ENCODE measurements at regions not wholly inside any gene's neighbourhood (a gene's known extent, or its start where the extent isn't known, plus 50 kb on each side); places are given as distances from the start of the nearest gene placed in this dataset.

DNA sequence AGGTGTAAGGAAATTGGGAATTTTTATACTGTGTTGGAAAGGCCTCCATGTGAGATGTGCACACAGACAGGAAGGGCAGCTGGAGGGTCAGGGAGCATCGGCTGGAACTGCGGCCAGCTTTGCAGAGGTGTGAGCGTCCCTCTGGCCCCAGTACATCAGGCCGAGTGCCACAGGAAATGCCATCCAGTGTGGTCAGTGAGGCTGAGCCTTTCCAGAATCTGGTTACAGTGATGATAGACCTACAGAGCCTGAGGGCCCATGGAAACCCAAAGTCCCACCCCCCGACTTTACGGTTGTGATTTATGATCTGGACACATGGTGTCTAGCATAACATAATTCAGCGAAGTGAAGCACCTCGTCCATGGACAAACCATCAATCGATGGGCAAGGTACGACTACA is 137.3 kb upstream of the PDE10A start:
- Histone ChIP-seq H3K4me3 (no peak overlapping the region), H3K9me3 (no peaks in the 10 kb centered on the region), H3K27me3 (no peaks in the 10 kb centered on the region), H3K4me1 (peaks cover 0 to 24% of the 10 kb centered on the region in 2 donors), H3K36me3 (no peaks in the 10 kb centered on the region), H3K27ac (no peak overlapping the region)
- TF ChIP-seq, protein P1, sequence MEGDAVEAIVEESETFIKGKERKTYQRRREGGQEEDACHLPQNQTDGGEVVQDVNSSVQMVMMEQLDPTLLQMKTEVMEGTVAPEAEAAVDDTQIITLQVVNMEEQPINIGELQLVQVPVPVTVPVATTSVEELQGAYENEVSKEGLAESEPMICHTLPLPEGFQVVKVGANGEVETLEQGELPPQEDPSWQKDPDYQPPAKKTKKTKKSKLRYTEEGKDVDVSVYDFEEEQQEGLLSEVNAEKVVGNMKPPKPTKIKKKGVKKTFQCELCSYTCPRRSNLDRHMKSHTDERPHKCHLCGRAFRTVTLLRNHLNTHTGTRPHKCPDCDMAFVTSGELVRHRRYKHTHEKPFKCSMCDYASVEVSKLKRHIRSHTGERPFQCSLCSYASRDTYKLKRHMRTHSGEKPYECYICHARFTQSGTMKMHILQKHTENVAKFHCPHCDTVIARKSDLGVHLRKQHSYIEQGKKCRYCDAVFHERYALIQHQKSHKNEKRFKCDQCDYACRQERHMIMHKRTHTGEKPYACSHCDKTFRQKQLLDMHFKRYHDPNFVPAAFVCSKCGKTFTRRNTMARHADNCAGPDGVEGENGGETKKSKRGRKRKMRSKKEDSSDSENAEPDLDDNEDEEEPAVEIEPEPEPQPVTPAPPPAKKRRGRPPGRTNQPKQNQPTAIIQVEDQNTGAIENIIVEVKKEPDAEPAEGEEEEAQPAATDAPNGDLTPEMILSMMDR (IDR thresholded peaks at IDR 0.05), result no peak
- DNase-seq (ENCODE audit: low spot score), result no peak

DNA sequence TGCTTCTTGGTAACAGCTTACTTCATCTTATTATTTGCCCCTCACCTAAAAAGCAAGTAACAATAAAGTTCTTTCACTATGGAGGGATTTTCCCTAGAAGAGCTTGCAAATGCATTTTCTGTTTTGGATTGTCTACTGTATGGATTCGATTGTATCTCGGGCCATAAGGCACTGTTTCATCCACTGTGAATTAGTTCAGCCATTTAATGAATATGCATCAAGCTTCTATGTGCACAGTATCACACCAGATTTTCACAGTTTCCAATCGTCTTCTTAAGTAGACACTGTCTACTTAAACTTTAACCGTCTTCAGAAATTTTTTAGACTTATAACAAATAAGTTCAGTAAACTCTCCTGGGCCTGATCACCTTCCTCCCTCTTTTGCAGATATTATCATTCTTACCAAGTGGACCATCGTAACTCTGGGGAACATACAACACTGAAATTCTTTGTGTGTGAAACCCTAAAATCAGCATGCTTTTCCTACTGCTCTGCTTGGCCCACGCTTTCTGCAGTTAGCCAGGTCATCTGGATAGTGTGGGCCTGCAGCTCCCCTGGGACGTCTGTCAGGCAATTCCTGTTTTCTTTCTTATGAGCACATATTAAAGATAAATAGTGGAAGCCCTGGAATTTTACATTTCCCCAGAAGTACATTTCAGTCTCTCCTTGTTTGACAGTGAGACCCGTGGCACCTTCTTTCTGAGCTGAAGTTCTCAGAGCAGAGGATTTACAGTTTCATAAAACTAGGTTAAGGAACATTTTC is 136.5 kb upstream of the PDE10A start:
- Histone ChIP-seq H3K9me3 (no peaks in the 10 kb centered on the region), H3K27ac (no peak overlapping the region), H3K4me1 (peaks cover 0 to 16% of the 10 kb centered on the region in 2 donors), H3K36me3 (no peaks in the 10 kb centered on the region), H3K4me3 (no peak overlapping the region), H3K27me3 (no peaks in the 10 kb centered on the region)
- DNase-seq (ENCODE audit: low spot score), result no peak
- TF ChIP-seq, protein P1 (IDR thresholded peaks at IDR 0.05), result no peak

DNA sequence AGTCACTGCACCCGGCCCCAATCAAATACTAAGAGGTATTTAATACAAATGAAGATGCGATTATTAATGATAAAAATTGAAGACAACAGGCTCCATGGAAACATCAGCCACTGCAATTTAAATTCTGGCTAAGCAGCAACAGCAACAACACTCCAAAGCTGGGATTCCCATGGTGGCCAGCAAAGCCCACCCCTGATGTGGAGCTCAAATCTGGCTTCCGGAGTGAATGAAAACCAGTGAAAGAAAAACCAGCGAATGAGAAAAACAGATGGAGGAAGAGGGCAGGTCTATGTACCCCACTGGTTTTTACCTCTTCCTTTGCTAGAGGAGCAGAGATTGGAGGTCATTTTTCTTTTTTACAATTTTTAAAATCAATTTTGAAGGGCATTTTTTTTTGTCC is 135.9 kb upstream of the PDE10A start:
- no peaks in the 10 kb centered on the region for H3K27me3 ChIP-seq
- no peaks in the 10 kb centered on the region for H3K9me3 ChIP-seq
- DNase-seq (ENCODE audit: low spot score), result no peak
- peaks cover 0 to 14% of the 10 kb centered on the region in 2 donors for H3K4me1 ChIP-seq
- H3K4me3 ChIP-seq, result no peak overlapping the region
- TF ChIP-seq, protein P1 (IDR thresholded peaks at IDR 0.05), result no peak
- no peaks in the 10 kb centered on the region for H3K36me3 ChIP-seq
- no peak overlapping the region for H3K27ac ChIP-seq

DNA sequence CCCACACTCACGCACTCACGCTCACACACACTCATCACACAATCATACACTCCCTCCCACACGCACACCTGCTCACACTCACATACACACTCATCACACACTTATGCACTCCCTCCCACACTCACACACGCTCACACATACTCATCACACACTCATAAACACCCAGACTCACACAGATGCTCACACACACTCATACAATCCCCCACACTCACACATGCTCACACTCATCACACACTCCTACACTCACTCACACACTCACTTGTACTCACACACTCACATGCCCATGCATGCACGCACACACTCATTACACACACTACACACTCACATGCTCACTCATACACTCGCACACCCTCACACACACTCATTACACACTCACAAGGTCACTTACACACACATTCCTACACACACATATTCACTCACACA is 131.1 kb upstream of the PDE10A start:
- no peaks in the 10 kb centered on the region for H3K27me3 ChIP-seq
- TF ChIP-seq, protein P1 (IDR thresholded peaks at IDR 0.05), result no peak
- DNase-seq (ENCODE audit: low spot score), result no peak

DNA sequence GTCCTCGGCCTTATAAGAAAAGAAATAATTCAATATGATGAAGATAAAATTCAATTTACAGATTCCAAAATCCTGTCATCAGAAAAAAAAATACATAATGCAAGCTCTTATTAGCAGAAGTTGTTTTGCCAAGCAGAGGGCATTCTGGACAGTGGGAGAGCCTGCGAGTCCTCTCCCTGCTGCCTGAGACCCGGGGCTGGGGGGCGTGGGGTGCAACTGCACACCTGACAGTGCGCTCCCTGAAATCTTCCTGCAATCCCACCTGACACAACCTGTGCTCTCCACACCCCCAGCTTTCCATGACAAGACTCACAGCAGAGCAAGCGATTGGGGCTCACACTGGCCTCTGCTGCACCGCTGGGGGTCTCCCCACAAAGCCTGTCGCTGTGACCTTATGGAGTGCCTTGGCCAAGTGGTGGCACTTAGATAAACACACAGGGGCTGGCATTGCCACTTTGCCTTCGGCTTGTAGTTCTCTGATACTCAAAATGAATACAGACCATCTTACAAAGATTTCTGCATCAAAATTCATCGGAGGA is 130.3 kb upstream of the PDE10A start:
- TF ChIP-seq, protein P1 (IDR thresholded peaks at IDR 0.05), result no peak
- no peaks in the 10 kb centered on the region for H3K27me3 ChIP-seq
- H3K4me3 ChIP-seq, result no peak overlapping the region
- no peaks in the 10 kb centered on the region for H3K36me3 ChIP-seq
- no peak overlapping the region for H3K27ac ChIP-seq
- H3K4me1 ChIP-seq, result no peaks in the 10 kb centered on the region
- DNase-seq (ENCODE audit: low spot score), result no peak
- H3K9me3 ChIP-seq, result no peaks in the 10 kb centered on the region

More for the DNA sequence above, 131.1 kb upstream of the PDE10A start:
- no peak overlapping the region for H3K27ac ChIP-seq
- H3K9me3 ChIP-seq, result no peaks in the 10 kb centered on the region
- H3K4me3 ChIP-seq, result no peak overlapping the region
- H3K4me1 ChIP-seq, result no peaks in the 10 kb centered on the region
- H3K36me3 ChIP-seq, result no peaks in the 10 kb centered on the region
